IMR-90 (cell line): ENCODE measurements at regions not wholly inside any gene's neighbourhood (a gene's known extent, or its start where the extent isn't known, plus 50 kb on each side); places are given as distances from the start of the nearest gene placed in this dataset.

Experiments used
- ATAC-seq: fragments of 200-7000 bp; cut with Tn5 transposase; 2 replicates; pipeline ENCODE4 v1.9.1; 2020; ENCODE audit warnings: low read depth, mild to moderate bottlenecking, moderate library complexity
- BruUV-seq: library from RNA; stranded (reverse); fragments of 400-500 nt; replicated peaks from 2 replicates; lab custom pipeline; 2021; lab: Mats Ljungman, UMichigan
- CTCF ChIA-PET: fragments of 300-600 bp; formaldehyde crosslinking; extraction: SDS; loops from one replicate; lab custom pipeline; 2021; ENCODE audit warnings: antibody characterized with exemption; lab: Yijun Ruan, JAX
- POLR2A ChIA-PET: fragments of 300-600 bp; sonication (Branson Sonifier 250); formaldehyde crosslinking; loops from one replicate; lab custom pipeline; 2022; ENCODE audit warnings: antibody characterized with exemption; ENCODE audit not compliant: unreplicated experiment; lab: Charles Lee
- DNase-seq: peaks from one replicate; pipeline ENCODE4 v3.0.0; 2013
- H2AFZ ChIP-seq: replicated peaks from 2 replicates; pipeline ENCODE3; 2013; ENCODE audit warnings: low read length, mild to moderate bottlenecking; ENCODE audit not compliant: poor library complexity
- H2AK5ac ChIP-seq: 2 replicates; pipeline ENCODE4 v1.6.1; 2013; ENCODE audit warnings: low read depth, low read length, inconsistent platforms
- H2AK9ac ChIP-seq: replicated peaks from 2 replicates; pipeline ENCODE3; 2013; ENCODE audit warnings: mild to moderate bottlenecking, low read depth, low read length, moderate library complexity; ENCODE audit not compliant: poor library complexity
- H2BK120ac ChIP-seq: 2 replicates; pipeline ENCODE4 v1.6.1; 2013; ENCODE audit warnings: low read depth, low read length, inconsistent platforms
- H2BK15ac ChIP-seq: 3 replicates; pipeline ENCODE4 v1.6.1; 2013; ENCODE audit warnings: low read depth, low read length, inconsistent platforms
- H2BK20ac ChIP-seq: 2 replicates; pipeline ENCODE4 v1.6.1; 2013; ENCODE audit warnings: low read depth, mild to moderate bottlenecking, inconsistent platforms, low read length, moderate library complexity
- H2BK5ac ChIP-seq: 2 replicates; pipeline ENCODE4 v1.6.1; 2013; ENCODE audit warnings: mild to moderate bottlenecking, low read depth, low read length, inconsistent platforms; ENCODE audit not compliant: poor library complexity, severe bottlenecking
- H3K14ac ChIP-seq: replicated peaks from 2 replicates; pipeline ENCODE4 v1.6.1; 2013; ENCODE audit warnings: low read depth, low read length, inconsistent platforms
- H3K18ac ChIP-seq: 2 replicates; pipeline ENCODE4 v1.6.1; 2013; ENCODE audit warnings: low read depth, low read length, control low read depth
- H3K23ac ChIP-seq: 2 replicates; pipeline ENCODE4 v1.6.1; 2013; ENCODE audit warnings: low read depth, low read length, inconsistent platforms
- H3K27ac ChIP-seq: 2 replicates; pipeline ENCODE4 v1.5.1; 2013; ENCODE audit warnings: mild to moderate bottlenecking, control low read depth, low read length; ENCODE audit not compliant: insufficient read depth
- H3K27me3 ChIP-seq: 2 replicates; pipeline ENCODE4 v1.6.1; 2013; ENCODE audit warnings: low read length; ENCODE audit not compliant: control insufficient read depth, insufficient read depth
- H3K36me3 ChIP-seq: 2 replicates; pipeline ENCODE4 v1.6.1; 2013; ENCODE audit warnings: low read length, mixed read lengths; ENCODE audit not compliant: control insufficient read depth, insufficient read depth
- H3K4ac ChIP-seq: 2 replicates; pipeline ENCODE4 v1.6.1; 2013; ENCODE audit warnings: low read depth, low read length, inconsistent platforms
- H3K4me1 ChIP-seq: 2 replicates; pipeline ENCODE4 v1.6.1; 2013; ENCODE audit warnings: low read length, mixed read lengths; ENCODE audit not compliant: control insufficient read depth, insufficient read depth
- H3K4me2 ChIP-seq: 2 replicates; pipeline ENCODE4 v1.6.1; 2013; ENCODE audit warnings: low read depth, mild to moderate bottlenecking, control low read depth, low read length, moderate library complexity
- H3K4me3 ChIP-seq: 2 replicates; pipeline ENCODE4 v1.5.1; 2013; ENCODE audit warnings: low read depth, mild to moderate bottlenecking, control low read depth, low read length, moderate library complexity; ENCODE audit not compliant: insufficient read depth
- H3K56ac ChIP-seq: 2 replicates; pipeline ENCODE4 v1.6.1; 2013; ENCODE audit warnings: low read length, inconsistent platforms; ENCODE audit not compliant: insufficient read depth; ENCODE audit errors: extremely low read depth
- H3K79me1 ChIP-seq, 2 experiments: 2 replicates each; pipeline ENCODE4 v1.6.1; 2013; ENCODE audit warnings: low read length in 2 of 2, inconsistent platforms in 1 of 2, low read depth in 1 of 2
- H3K9ac ChIP-seq: 2 replicates; pipeline ENCODE4 v1.6.1; 2013; ENCODE audit warnings: low read depth, low read length, control low read depth
- H3K9me1 ChIP-seq: 2 replicates; pipeline ENCODE4 v1.6.1; 2013; ENCODE audit warnings: low read length, inconsistent platforms; ENCODE audit not compliant: insufficient read depth
- H3K9me3 ChIP-seq: 2 replicates; pipeline ENCODE4 v1.6.1; 2013; ENCODE audit warnings: low read length; ENCODE audit not compliant: control insufficient read depth, insufficient read depth
- H4K20me1 ChIP-seq: 2 replicates; pipeline ENCODE4 v1.6.1; 2013; ENCODE audit warnings: low read length, inconsistent platforms; ENCODE audit not compliant: insufficient read depth
- H4K5ac ChIP-seq: 2 replicates; pipeline ENCODE4 v1.6.1; 2013; ENCODE audit warnings: mild to moderate bottlenecking, low read depth, low read length, control low read depth
- H4K8ac ChIP-seq, 2 experiments: 2 replicates each; pipeline ENCODE4 v1.6.1; 2013; ENCODE audit warnings: low read depth in 2 of 2, low read length in 2 of 2, control low read depth in 1 of 2, inconsistent platforms in 1 of 2
- H4K91ac ChIP-seq: 2 replicates; pipeline ENCODE4 v1.6.1; 2013; ENCODE audit warnings: low read depth, low read length, inconsistent platforms; ENCODE audit not compliant: insufficient read depth
- CEBPB ChIP-seq: IDR thresholded peaks from 2 replicates; pipeline ENCODE4 v1.6.1; 2012; ENCODE audit warnings: low read depth, low read length, improper control_type of control experiment
- FOS ChIP-seq: fragments of 150-350 bp; IDR thresholded peaks from 2 replicates; pipeline ENCODE4 v1.6.1; 2016; ENCODE audit warnings: low read depth, low read length
- MXI1 ChIP-seq: IDR thresholded peaks from 2 replicates; pipeline ENCODE4 v1.6.1; 2012; ENCODE audit warnings: low read depth, mild to moderate bottlenecking, low read length, moderate library complexity, borderline replicate concordance
- NFE2L2 ChIP-seq: fragments of 150-350 bp; IDR thresholded peaks from 2 replicates; pipeline ENCODE4 v1.6.1; 2016; ENCODE audit warnings: low read depth, mild to moderate bottlenecking, low read length
- WGBS, 2 experiments: methylation state at CpG; one replicate each; pipeline versions ENCODE4 v1.1.5 to v1.1.7; 2013; ENCODE audit warnings: missing lambda C conversion rate in 2 of 2; ENCODE audit not compliant: insufficient read length in 1 of 2; ENCODE audit errors: extremely low coverage in 2 of 2; 5-methylcytosine and 5-hydroxymethylcytosine counted together
- dilution Hi-C: fragments of 300-500 bp; cut with HindIII; formaldehyde crosslinking; loops from one replicate; pipeline ENCODE4 v1.14.3; 2018; ENCODE audit warnings: low sequenced_read_pairs; ENCODE audit not compliant: unreplicated experiment
- in situ Hi-C: fragments of 300-500 bp; cut with MboI; formaldehyde crosslinking; loops from 3 replicates; pipeline ENCODE4 v1.14.3; 2019; ENCODE audit warnings: low sequenced_read_pairs, inconsistent platforms, mixed read lengths
- intact Hi-C: fragments of 100-400 bp; cut with micrococcal nuclease; formaldehyde crosslinking; loops from 2 replicates; pipeline ENCODE4 v1.10.0; 2022
- TF ChIP-seq, protein P1 (sequence below): fragments of 150-350 bp; IDR thresholded peaks from 2 replicates; pipeline ENCODE4 v1.6.1; 2016; ENCODE audit warnings: low read depth, mild to moderate bottlenecking, low read length, moderate library complexity, borderline replicate concordance
- TF ChIP-seq, protein P2 (sequence below): fragments of 150-350 bp; IDR thresholded peaks from 2 replicates; pipeline ENCODE4 v1.6.1; 2017; ENCODE audit warnings: mild to moderate bottlenecking, antibody characterized with exemption, low read length, low read depth

DNA sequence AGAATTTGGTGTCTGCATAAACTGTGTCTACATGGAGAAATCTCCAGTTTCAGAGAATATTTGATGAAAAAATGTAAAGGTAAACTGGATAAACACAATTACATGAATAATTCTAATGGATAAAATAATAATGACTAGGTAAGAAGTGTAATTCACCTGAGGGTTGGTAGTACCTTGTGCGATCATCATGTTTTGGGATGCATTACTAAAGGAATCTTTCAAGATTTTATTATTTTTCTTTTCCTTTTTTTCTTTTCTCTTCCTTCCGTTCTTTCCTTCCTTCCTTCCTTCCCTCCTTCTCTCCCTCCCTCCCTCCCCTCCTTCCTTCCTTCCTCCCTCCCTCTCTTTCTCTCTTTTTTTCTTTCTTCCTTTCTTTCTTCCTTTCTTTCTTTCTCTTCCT lies 818.7 kb downstream of the LTN1 start:
- 100% methylated on average over 1 of the region's 2 CpGs; no CpG with 5 or more reads in 1 of the 2 experiments for WGBS, 2 experiments
- Histone ChIP-seq H3K9ac (no peak overlapping the region), H3K4me1 (no peaks in the 10 kb centered on the region), H2BK15ac (no peak overlapping the region), H3K14ac (no peak overlapping the region), H4K5ac (no peak overlapping the region), H3K27me3 (no peaks in the 10 kb centered on the region), H3K36me3 (no peaks in the 10 kb centered on the region), H3K4me2 (no peak overlapping the region), H3K4me3 (no peak overlapping the region), H3K56ac (no peak overlapping the region), H3K4ac (no peak overlapping the region), H3K27ac (no peak overlapping the region), H2AK9ac (no peak overlapping the region), H3K18ac (no peak overlapping the region), H4K8ac (no peak overlapping the region), H2AK5ac (no peak overlapping the region), H3K23ac (no peak overlapping the region), H4K91ac (no peak overlapping the region), H3K9me3 (peaks cover 2% of the 10 kb centered on the region; the same call in 1 of the 2 replicates), H3K9me1 (no peaks in the 10 kb centered on the region), H4K20me1 (no peaks in the 10 kb centered on the region), H2BK20ac (no peak overlapping the region), H2BK120ac (no peak overlapping the region), H3K79me1 (no peaks in the 10 kb centered on the region), H2AFZ (no peak overlapping the region), H2BK5ac (no peak overlapping the region)
- dilution Hi-C loops (no loop called here), in situ Hi-C loops (no loop called here), intact Hi-C loops (no loop called here)
- no peak for ATAC-seq
- CTCF ChIA-PET, result no interaction called here
- DNase-seq, result no peak
- no peak for TF ChIP-seq FOS
- TF ChIP-seq MXI1, result no peak
- TF ChIP-seq, protein P1, sequence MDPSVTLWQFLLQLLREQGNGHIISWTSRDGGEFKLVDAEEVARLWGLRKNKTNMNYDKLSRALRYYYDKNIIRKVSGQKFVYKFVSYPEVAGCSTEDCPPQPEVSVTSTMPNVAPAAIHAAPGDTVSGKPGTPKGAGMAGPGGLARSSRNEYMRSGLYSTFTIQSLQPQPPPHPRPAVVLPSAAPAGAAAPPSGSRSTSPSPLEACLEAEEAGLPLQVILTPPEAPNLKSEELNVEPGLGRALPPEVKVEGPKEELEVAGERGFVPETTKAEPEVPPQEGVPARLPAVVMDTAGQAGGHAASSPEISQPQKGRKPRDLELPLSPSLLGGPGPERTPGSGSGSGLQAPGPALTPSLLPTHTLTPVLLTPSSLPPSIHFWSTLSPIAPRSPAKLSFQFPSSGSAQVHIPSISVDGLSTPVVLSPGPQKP, result no peak
- TF ChIP-seq, protein P2, sequence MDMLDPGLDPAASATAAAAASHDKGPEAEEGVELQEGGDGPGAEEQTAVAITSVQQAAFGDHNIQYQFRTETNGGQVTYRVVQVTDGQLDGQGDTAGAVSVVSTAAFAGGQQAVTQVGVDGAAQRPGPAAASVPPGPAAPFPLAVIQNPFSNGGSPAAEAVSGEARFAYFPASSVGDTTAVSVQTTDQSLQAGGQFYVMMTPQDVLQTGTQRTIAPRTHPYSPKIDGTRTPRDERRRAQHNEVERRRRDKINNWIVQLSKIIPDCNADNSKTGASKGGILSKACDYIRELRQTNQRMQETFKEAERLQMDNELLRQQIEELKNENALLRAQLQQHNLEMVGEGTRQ, result no peak
- TF ChIP-seq NFE2L2, result no peak
- no peak for TF ChIP-seq CEBPB
- POLR2A ChIA-PET, result no interaction called here
- no TSS peak for BruUV-seq
